Spleen (tissue), 7 donors: ENCODE measurements at regions not wholly inside any gene's neighbourhood (a gene's known extent, or its start where the extent isn't known, plus 50 kb on each side); places are given as distances from the start of the nearest gene placed in this dataset.
"Not testable (repeated sequence)": the region's sequence is repeated elsewhere in the genome, so short reads cannot be mapped to it uniquely, and the experiment has no call there.

Source experiments
- CTCF ChIP-seq, 11 experiments: fragments of 200-600 bp in 7 of 11; fragments of 450-650 bp in 4 of 11; sonication (generic) in 4 of 11; IDR thresholded peaks in 8 of 11; conservative IDR thresholded peaks in 3 of 11; 1 replicate in 7 of 11; 2 replicates in 4 of 11; pipeline versions ENCODE4 v1.4.0 to v1.8.0; 2016 to 2021; ENCODE audit warnings: antibody characterized with exemption in 11 of 11, inconsistent platforms in 4 of 11, mild to moderate bottlenecking in 1 of 11
- POLR2AphosphoS5 ChIP-seq, 3 donors: sonication (generic); formaldehyde crosslinking; IDR thresholded peaks; one replicate each; pipeline ENCODE4 v1.5.1; 2017; ENCODE audit warnings: antibody characterized with exemption in 3 of 3
- donor health status: DM: no; HTN: no; CAD: no; lungs with moderate emphysema.
- donor health status: DM: no; HTN: no; CAD: no.
- donor health status: DM: no; HTN: no; CAD: no.

GRCh38 chr3:195659136-195659533 lies 61.6 kb upstream of the MUC20 start:
- TF ChIP-seq CTCF (IDR thresholded peaks at IDR 0.05 in 8 of 11, conservative IDR thresholded peaks at IDR 0.05 in 3 of 11); POLR2AphosphoS5 (IDR thresholded peaks at IDR 0.05): not testable (repeated sequence)
